GM12873 (cell line): ENCODE measurements at regions not wholly inside any gene's neighbourhood (a gene's known extent, or its start where the extent isn't known, plus 50 kb on each side); places are given as distances from the start of the nearest gene placed in this dataset.

Source experiments
- CTCF ChIP-seq: IDR thresholded peaks from 2 replicates; pipeline ENCODE4 v1.5.1; 2012; ENCODE audit warnings: low read depth, mild to moderate bottlenecking, moderate library complexity, low read length, control low read depth; ENCODE audit not compliant: insufficient read depth; ENCODE audit errors: missing control alignments

- no peak for TF ChIP-seq CTCF
These were observed 119.2 kb downstream of the ACKR3 start for GRCh38 chr2:236688563-236689392.

GRCh38 chr2:236689393-236689700 lies 119.7 kb downstream of the ACKR3 start:
- no peak for TF ChIP-seq CTCF

- TF ChIP-seq CTCF = no peak
These were observed 120.4 kb downstream of the ACKR3 start for GRCh38 chr2:236689981-236690380.

- no peak for TF ChIP-seq CTCF
These were observed 121.1 kb downstream of the ACKR3 start for GRCh38 chr2:236690726-236691125.

- no peak for TF ChIP-seq CTCF
These were observed 122.2 kb downstream of the ACKR3 start for GRCh38 chr2:236691799-236692167.

- no peak for TF ChIP-seq CTCF
These were observed 123.3 kb downstream of the ACKR3 start for GRCh38 chr2:236692937-236693336.

- TF ChIP-seq CTCF = no peak
These were observed 123.9 kb downstream of the ACKR3 start for GRCh38 chr2:236693531-236693930.
